ENCODE measurements at regions not wholly inside any gene's neighbourhood (a gene's known extent, or its start where the extent isn't known, plus 50 kb on each side); places are given as distances from the start of the nearest gene placed in this dataset.
"Not testable (repeated sequence)": the region's sequence is repeated elsewhere in the genome, so short reads cannot be mapped to it uniquely, and the experiment has no call there.

- Histone ChIP-seq H3K9ac (no peak overlapping the region), H2AFZ (ENCODE audit: low read depth) (no peak overlapping the region), H3K36me3 (replicated peaks in 1 of 2; ENCODE audit: control insufficient read depth in 1 of 2, insufficient read depth in 2 of 2, low read length in 1 of 2) (no peaks in the 10 kb centered on the region), H3K9me2 (no peaks in the 10 kb centered on the region), H3K4me1 (ENCODE audit: control insufficient read depth in 1 of 2, insufficient read depth in 2 of 2, low read depth in 1 of 2, low read length in 1 of 2) (no peaks in the 10 kb centered on the region), H3K27me3 (ENCODE audit: insufficient read depth) (no peaks in the 10 kb centered on the region), H3K4me2 (no peak overlapping the region), H3K27ac (ENCODE audit: low read depth in 2 of 2, low read length in 1 of 2) (no peak overlapping the region), H4K20me1 (ENCODE audit: insufficient read depth) (no peaks in the 10 kb centered on the region), H3K79me2 (ENCODE audit: insufficient read depth) (no peaks in the 10 kb centered on the region), H3F3A (replicated peaks; ENCODE audit: insufficient read depth) (no peaks in the 10 kb centered on the region), H3K4me3 (ENCODE audit: low read depth in 2 of 2, low read length in 1 of 2) (no peak overlapping the region), H3K9me3 (no peaks in the 10 kb centered on the region)
- CTCF ChIA-PET = no interaction called here
- TF ChIP-seq PBX3 (IDR thresholded peaks at IDR 0.05) = no peak
- TF ChIP-seq RFX5 (IDR thresholded peaks at IDR 0.05; ENCODE audit: low read length) = no peak
- TF ChIP-seq NRF1 (IDR thresholded peaks at IDR 0.05; ENCODE audit: low read depth, low read length) = no peak
- TF ChIP-seq, protein P1, sequence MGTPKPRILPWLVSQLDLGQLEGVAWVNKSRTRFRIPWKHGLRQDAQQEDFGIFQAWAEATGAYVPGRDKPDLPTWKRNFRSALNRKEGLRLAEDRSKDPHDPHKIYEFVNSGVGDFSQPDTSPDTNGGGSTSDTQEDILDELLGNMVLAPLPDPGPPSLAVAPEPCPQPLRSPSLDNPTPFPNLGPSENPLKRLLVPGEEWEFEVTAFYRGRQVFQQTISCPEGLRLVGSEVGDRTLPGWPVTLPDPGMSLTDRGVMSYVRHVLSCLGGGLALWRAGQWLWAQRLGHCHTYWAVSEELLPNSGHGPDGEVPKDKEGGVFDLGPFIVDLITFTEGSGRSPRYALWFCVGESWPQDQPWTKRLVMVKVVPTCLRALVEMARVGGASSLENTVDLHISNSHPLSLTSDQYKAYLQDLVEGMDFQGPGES (IDR thresholded peaks at IDR 0.05; ENCODE audit: low read depth, low read length) = no peak
- TF ChIP-seq SMC3 (IDR thresholded peaks at IDR 0.05; ENCODE audit: low read depth, low read length) = no peak
- TF ChIP-seq TCF12 (IDR thresholded peaks at IDR 0.05) = no peak
- TF ChIP-seq SIN3A (IDR thresholded peaks at IDR 0.05; ENCODE audit: borderline replicate concordance, low read depth, low read length) = no peak
- TF ChIP-seq RAD21 (IDR thresholded peaks at IDR 0.05; ENCODE audit: low read length) = no peak
- no peak for TF ChIP-seq NFIC (IDR thresholded peaks at IDR 0.05; ENCODE audit: borderline replicate concordance)
- DNase-seq = no peak
- POLR2A ChIA-PET = no interaction called here
- WGBS (ENCODE audit: low lambda C conversion rate) = 5% methylated on average over 5 of the region's 5 CpGs
Measured at GRCh38 chrX:73390628-73391567, 56.0 kb upstream of the CDX4 start.

DNA sequence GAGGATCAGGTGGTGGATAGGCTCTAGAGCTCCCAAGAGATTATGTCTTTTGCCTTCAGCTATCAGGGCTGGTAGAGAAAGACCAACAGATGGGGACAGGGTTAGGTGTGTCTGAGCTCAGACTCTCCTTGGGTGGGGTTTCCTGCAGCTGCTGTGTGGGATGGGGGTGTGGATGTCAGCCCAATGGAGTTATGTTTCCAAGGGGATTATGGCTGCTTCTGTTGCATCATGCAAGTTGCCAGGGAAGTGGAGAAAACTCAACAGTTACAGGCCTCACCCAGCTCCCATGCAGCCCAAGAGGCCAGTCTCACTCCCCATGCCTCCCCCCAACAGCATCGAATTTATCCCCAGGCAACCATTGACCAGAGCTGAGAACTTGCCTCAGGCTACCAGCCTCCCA lies 80.2 kb upstream of the CDX4 start:
- POLR2A ChIA-PET = no interaction called here
- DNase-seq = no peak
- WGBS (ENCODE audit: low lambda C conversion rate) = 0% methylated on average over 1 of the region's 1 CpG

GRCh38 chrX:73357294-73357693 lies 89.6 kb upstream of the CDX4 start:
- H3K36me3 ChIP-seq (replicated peaks in 1 of 2; ENCODE audit: control insufficient read depth in 1 of 2, insufficient read depth in 2 of 2, low read length in 1 of 2); H3F3A ChIP-seq (replicated peaks; ENCODE audit: insufficient read depth); H3K79me2 ChIP-seq (ENCODE audit: insufficient read depth); DNase-seq; H4K20me1 ChIP-seq (ENCODE audit: insufficient read depth); H3K9ac ChIP-seq; H3K4me1 ChIP-seq (ENCODE audit: control insufficient read depth in 1 of 2, insufficient read depth in 2 of 2, low read depth in 1 of 2, low read length in 1 of 2); H3K9me2 ChIP-seq; H3K4me3 ChIP-seq (ENCODE audit: low read depth in 2 of 2, low read length in 1 of 2); H3K4me2 ChIP-seq; H3K9me3 ChIP-seq; H3K27ac ChIP-seq (ENCODE audit: low read depth in 2 of 2, low read length in 1 of 2); H3K27me3 ChIP-seq (ENCODE audit: insufficient read depth); CTCF ChIA-PET; H2AFZ ChIP-seq (ENCODE audit: low read depth); POLR2A ChIA-PET: not testable (repeated sequence)
- 0% methylated on average over 4 of the region's 4 CpGs for WGBS (ENCODE audit: low lambda C conversion rate)

More for the DNA sequence above, 80.2 kb upstream of the CDX4 start:
- H3K27ac ChIP-seq (ENCODE audit: low read depth in 2 of 2, low read length in 1 of 2) = no peak overlapping the region
- CTCF ChIA-PET = no interaction called here
- H3K4me3 ChIP-seq (ENCODE audit: low read depth in 2 of 2, low read length in 1 of 2) = no peak overlapping the region
- H3K4me1 ChIP-seq (ENCODE audit: control insufficient read depth in 1 of 2, insufficient read depth in 2 of 2, low read depth in 1 of 2, low read length in 1 of 2) = no peaks in the 10 kb centered on the region
- no peak overlapping the region for H3K9ac ChIP-seq
- no peaks in the 10 kb centered on the region for H3K27me3 ChIP-seq (ENCODE audit: insufficient read depth)
- no peaks in the 10 kb centered on the region for H3K9me3 ChIP-seq
- no peak overlapping the region for H3K4me2 ChIP-seq
- H3K36me3 ChIP-seq (replicated peaks in 1 of 2; ENCODE audit: control insufficient read depth in 1 of 2, insufficient read depth in 2 of 2, low read length in 1 of 2) = no peaks in the 10 kb centered on the region
- TF ChIP-seq RCOR1 (IDR thresholded peaks at IDR 0.05; ENCODE audit: low read length) (no peak), MXI1 (IDR thresholded peaks at IDR 0.05; ENCODE audit: low read depth, low read length) (no peak), PBX3 (IDR thresholded peaks at IDR 0.05) (no peak), GATA2 (CRISPR knock-in tag; IDR thresholded peaks at IDR 0.05) (no peak), TCF12 (IDR thresholded peaks at IDR 0.05) (no peak), NRF1 (IDR thresholded peaks at IDR 0.05; ENCODE audit: low read depth, low read length) (no peak), MAX (IDR thresholded peaks at IDR 0.05; ENCODE audit: low read depth) (no peak), RFX5 (IDR thresholded peaks at IDR 0.05; ENCODE audit: low read length) (no peak), FOXJ3 (CRISPR knock-in tag; IDR thresholded peaks at IDR 0.05) (no peak), YY1 (IDR thresholded peaks at IDR 0.05; ENCODE audit: low read depth) (no peak)
- no peaks in the 10 kb centered on the region for H4K20me1 ChIP-seq (ENCODE audit: insufficient read depth)
- no peaks in the 10 kb centered on the region for H3F3A ChIP-seq (replicated peaks; ENCODE audit: insufficient read depth)
- H3K9me2 ChIP-seq = no peaks in the 10 kb centered on the region
- H3K79me2 ChIP-seq (ENCODE audit: insufficient read depth) = no peaks in the 10 kb centered on the region
- H2AFZ ChIP-seq (ENCODE audit: low read depth) = no peak overlapping the region

Measured in SK-N-SH (cell line).